Pancreas (tissue), 10 donors: ENCODE measurements at regions not wholly inside any gene's neighbourhood (a gene's known extent, or its start where the extent isn't known, plus 50 kb on each side); places are given as distances from the start of the nearest gene placed in this dataset.

ENCODE experiments used
- ATAC-seq, 4 donors: fragments of 200-7000 bp; cut with Tn5 transposase; one replicate each; pipeline versions ENCODE4 v1.8.0 to v1.9.1; 2020; ENCODE audit warnings: mild to moderate bottlenecking in 4 of 4, moderate library complexity in 4 of 4
- DNase-seq, 6 donors: peaks; one replicate each; pipeline ENCODE4 v3.0.0-alpha.2; 2020
- FAIRE-seq: peaks from 2 replicates; lab custom pipeline; 2012; peaks lifted over from hg19 to GRCh38; lab: Jason Lieb, UNC
- H3K27ac ChIP-seq, 4 donors: fragments of 200-600 bp; sonication (generic); 1 replicate in 3 of 4; 2 replicates in 1 of 4; pipeline versions ENCODE4 v1.5.0 to v1.8.0; 2020
- H3K27me3 ChIP-seq, 4 donors: fragments of 200-600 bp; one replicate each; pipeline ENCODE4 v1.8.0; 2021
- H3K36me3 ChIP-seq, 3 donors: fragments of 200-600 bp; sonication (generic) in 1 of 3; one replicate each; pipeline versions ENCODE4 v1.5.0 to v1.8.0; 2020 to 2021
- H3K4me1 ChIP-seq, 3 donors: fragments of 200-600 bp; one replicate each; pipeline ENCODE4 v1.8.0; 2021
- H3K4me3 ChIP-seq, 4 donors: fragments of 200-600 bp; sonication (generic) in 2 of 4; one replicate each; pipeline versions ENCODE4 v1.5.0 to v1.8.0; 2020 to 2021
- H3K9me3 ChIP-seq, 4 donors: fragments of 200-600 bp; one replicate each; pipeline ENCODE4 v1.8.0; 2021
- WGBS, 2 donors: extraction: QIAGEN DNeasy Blood & Tissue Kit; methylation state at CpG; one replicate each; pipeline ENCODE4 v1.1.7; 2013; 5-methylcytosine and 5-hydroxymethylcytosine counted together
- intact Hi-C, 3 donors: fragments of 100-400 bp; cut with DNase I; formaldehyde crosslinking; loops; one replicate each; pipeline versions ENCODE4 v1.11.1 to v1.14.2; 2022
- TF ChIP-seq, protein P1 (sequence below), 4 donors: fragments of 200-600 bp; sonication (generic) in 3 of 4; IDR thresholded peaks; one replicate each; pipeline versions ENCODE4 v1.5.0 to v1.8.0; 2021; ENCODE audit warnings: antibody characterized with exemption in 4 of 4
- donor health status: healthy with polysubstance abuse.
- donor health status: DM: no; HTN: no; CAD: no; lungs with moderate emphysema.
- donor health status: DM: no; HTN: no; CAD: no.
- donor health status: control.
- donor health status: control.
- donor health status: Bipolar disorder and iron deficiency.
- donor health status: DM: yes; HTN: yes; CAD: no.
- donor health status: DM: no; HTN: no; CAD: no.
- donor health status: DM: no; HTN: no; CAD: no.
- donor health status: DM: yes; HTN: yes; CAD: no.

DNA sequence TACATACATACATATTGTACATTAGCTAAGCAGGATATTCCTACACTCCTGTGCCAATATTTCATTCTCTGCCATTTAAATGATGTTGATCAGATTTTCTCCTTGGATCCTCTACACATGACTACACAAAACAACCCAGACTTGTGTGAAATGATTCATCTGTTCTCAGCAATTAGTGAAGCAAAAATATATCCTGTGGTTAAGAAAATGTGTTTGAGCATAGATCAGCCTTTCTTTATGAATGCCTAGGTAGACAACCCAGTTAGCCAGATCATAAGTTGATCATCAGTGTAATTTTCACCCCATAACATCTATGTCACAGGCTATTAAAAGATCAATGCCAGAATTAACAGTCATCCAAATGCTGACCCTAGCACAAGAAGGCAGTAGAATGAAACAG lies 275.2 kb upstream of the EDNRB start:
- TF ChIP-seq, protein P1, sequence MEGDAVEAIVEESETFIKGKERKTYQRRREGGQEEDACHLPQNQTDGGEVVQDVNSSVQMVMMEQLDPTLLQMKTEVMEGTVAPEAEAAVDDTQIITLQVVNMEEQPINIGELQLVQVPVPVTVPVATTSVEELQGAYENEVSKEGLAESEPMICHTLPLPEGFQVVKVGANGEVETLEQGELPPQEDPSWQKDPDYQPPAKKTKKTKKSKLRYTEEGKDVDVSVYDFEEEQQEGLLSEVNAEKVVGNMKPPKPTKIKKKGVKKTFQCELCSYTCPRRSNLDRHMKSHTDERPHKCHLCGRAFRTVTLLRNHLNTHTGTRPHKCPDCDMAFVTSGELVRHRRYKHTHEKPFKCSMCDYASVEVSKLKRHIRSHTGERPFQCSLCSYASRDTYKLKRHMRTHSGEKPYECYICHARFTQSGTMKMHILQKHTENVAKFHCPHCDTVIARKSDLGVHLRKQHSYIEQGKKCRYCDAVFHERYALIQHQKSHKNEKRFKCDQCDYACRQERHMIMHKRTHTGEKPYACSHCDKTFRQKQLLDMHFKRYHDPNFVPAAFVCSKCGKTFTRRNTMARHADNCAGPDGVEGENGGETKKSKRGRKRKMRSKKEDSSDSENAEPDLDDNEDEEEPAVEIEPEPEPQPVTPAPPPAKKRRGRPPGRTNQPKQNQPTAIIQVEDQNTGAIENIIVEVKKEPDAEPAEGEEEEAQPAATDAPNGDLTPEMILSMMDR (IDR thresholded peaks at IDR 0.05) = no peak
- ATAC-seq = no peak
- Histone ChIP-seq H3K4me1 (no peaks in the 10 kb centered on the region), H3K4me3 (no peak overlapping the region), H3K36me3 (no peaks in the 10 kb centered on the region), H3K27me3 (no peaks in the 10 kb centered on the region), H3K9me3 (no peaks in the 10 kb centered on the region), H3K27ac (no peak overlapping the region)
- FAIRE-seq = no peak
- intact Hi-C loops = no loop called here
- DNase-seq = no peak

DNA sequence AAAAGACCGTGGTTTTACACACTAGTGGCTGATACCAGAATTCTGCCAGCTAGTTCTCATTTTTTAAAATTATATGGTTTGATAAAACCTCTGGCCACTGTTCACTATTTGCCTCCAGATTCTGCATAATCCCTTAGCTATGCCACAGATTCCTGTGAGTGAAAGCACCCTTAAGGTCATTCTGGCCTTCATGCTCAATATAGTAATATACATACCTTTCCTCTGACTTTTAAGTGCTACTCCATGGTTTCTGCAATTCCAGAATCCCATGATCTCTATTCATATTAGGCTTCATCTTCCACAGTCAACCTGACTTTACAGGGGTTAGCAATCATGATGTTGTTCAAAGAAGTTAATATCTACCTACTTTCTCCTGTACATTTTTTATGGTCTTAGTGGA lies 274.1 kb upstream of the EDNRB start:
- Histone ChIP-seq H3K4me1 (no peaks in the 10 kb centered on the region), H3K36me3 (no peaks in the 10 kb centered on the region), H3K27me3 (no peaks in the 10 kb centered on the region), H3K9me3 (no peaks in the 10 kb centered on the region), H3K27ac (no peak overlapping the region), H3K4me3 (no peak overlapping the region)
- no peak for ATAC-seq
- FAIRE-seq = no peak
- intact Hi-C loops = no loop called here
- TF ChIP-seq, protein P1 (IDR thresholded peaks at IDR 0.05) = no peak
- no peak for DNase-seq
- WGBS, 2 donors = 21 to 45% methylated on average over 1 of the region's 1 CpG

DNA sequence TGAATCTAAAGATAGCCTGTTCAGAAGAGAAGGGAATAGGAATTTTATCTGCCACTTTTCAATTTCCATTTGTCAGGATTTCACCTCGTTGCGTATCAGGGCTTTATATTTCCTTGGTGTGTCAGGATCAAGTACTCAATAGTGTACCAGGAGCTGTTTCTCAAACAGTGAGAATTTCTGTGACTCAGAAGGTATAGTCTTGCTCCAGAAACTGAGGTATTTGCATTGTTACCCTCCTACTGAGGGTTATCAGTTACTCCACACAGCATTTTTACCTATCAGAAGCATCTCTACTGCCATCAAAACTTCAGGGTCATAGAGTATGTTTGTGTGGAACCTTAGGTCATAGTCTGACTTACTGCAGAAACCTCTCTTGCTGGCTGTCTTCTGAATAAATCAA lies 271.7 kb upstream of the EDNRB start:
- no peaks in the 10 kb centered on the region for H3K27me3 ChIP-seq
- H3K27ac ChIP-seq = no peak overlapping the region
- 50 to 52% methylated on average over 2 of the region's 2 CpGs for WGBS, 2 donors
- no peaks in the 10 kb centered on the region for H3K9me3 ChIP-seq
- no peak overlapping the region for H3K4me3 ChIP-seq
- intact Hi-C loops = no loop called here
- no peak for ATAC-seq
- H3K4me1 ChIP-seq = no peaks in the 10 kb centered on the region
- no peaks in the 10 kb centered on the region for H3K36me3 ChIP-seq
- TF ChIP-seq, protein P1 (IDR thresholded peaks at IDR 0.05) = no peak
- FAIRE-seq = no peak
- no peak for DNase-seq

DNA sequence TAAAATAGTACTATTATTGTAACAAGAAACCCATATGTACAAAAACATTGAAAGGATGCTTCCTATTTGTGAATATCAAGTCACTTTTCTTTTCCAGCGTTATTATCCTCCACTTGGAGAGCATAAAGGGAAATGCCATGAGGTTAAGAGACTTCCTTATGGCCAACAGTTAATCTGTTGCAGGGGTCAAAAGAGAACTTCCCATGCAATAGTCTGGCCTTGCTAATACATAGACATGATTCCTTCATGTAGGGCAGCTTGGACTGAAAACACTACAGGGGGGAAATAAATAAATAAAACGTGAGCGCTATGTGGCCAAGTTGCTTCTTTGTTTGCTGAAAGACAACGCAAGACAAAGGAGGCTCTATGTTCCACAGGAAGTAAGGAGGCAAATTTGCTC lies 269.1 kb upstream of the EDNRB start:
- WGBS, 2 donors = 23 to 33% methylated on average over 4 of the region's 4 CpGs
- FAIRE-seq (no peak), DNase-seq (no peak), ATAC-seq (no peak)
- H3K27me3 ChIP-seq = no peaks in the 10 kb centered on the region
- H3K9me3 ChIP-seq = no peaks in the 10 kb centered on the region
- H3K36me3 ChIP-seq = no peaks in the 10 kb centered on the region
- no peak overlapping the region for H3K27ac ChIP-seq
- TF ChIP-seq, protein P1 (IDR thresholded peaks at IDR 0.05) = no peak
- no peaks in the 10 kb centered on the region for H3K4me1 ChIP-seq
- H3K4me3 ChIP-seq = no peak overlapping the region
- intact Hi-C loops = no loop called here

DNA sequence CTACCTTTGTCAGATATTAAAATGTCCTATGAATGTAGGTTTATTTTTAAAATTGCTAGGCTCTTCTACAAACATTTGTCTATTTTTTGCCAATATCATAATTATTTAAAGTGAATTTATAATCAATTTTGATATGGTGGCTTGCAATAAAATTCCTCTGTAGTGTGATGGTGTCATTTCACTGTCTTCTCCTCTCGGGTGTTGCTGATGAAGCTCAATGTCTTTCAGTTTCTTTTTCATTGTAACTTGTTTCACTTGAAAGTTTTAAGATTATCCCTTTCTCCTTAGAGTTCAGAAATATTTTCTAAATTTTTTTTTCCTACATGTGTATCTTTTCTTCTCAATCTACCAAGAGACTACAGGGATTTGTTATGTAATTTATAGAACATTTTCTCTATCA lies 267.1 kb upstream of the EDNRB start:
- no peak for ATAC-seq
- no peak overlapping the region for H3K4me3 ChIP-seq
- no peaks in the 10 kb centered on the region for H3K36me3 ChIP-seq
- no peak overlapping the region for H3K27ac ChIP-seq
- DNase-seq = no peak
- no peaks in the 10 kb centered on the region for H3K27me3 ChIP-seq
- H3K9me3 ChIP-seq = no peaks in the 10 kb centered on the region
- H3K4me1 ChIP-seq = no peaks in the 10 kb centered on the region
- no peak for FAIRE-seq
- TF ChIP-seq, protein P1 (IDR thresholded peaks at IDR 0.05) = no peak
- WGBS, 2 donors = 53 to 69% methylated on average over 1 of the region's 1 CpG
- intact Hi-C loops = no loop called here
